CD4-positive, alpha-beta T cell treated with Interleukin-2 at 100 ng/mL for 4 hours (primary cell): ENCODE measurements at regions not wholly inside any gene's neighbourhood (a gene's known extent, or its start where the extent isn't known, plus 50 kb on each side); places are given as distances from the start of the nearest gene placed in this dataset.
"Not testable (repeated sequence)": the region's sequence is repeated elsewhere in the genome, so short reads cannot be mapped to it uniquely, and the experiment has no call there.

Source experiments
- DNase-seq: peaks from one replicate; pipeline ENCODE4 v3.0.0-alpha.2; 2020; ENCODE audit warnings: low spot score

DNA sequence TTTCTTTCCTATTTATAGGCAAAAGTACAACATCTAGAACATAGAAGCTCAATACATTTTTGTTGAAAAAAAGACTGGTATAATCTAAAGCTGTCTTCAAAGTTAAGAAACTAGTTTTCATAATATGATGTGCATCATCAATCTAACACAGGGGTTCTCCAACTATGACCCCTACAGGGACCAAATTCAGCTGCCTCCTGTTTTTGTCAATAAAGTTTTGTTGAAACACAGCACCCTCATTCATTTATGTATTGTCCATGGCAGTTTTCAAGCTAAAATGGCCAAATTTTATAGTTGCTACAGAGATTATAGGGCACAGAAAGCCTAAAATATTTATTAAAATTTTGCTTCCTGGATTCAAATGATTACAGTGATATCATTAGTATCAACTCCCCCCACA, 452.9 kb downstream of the CCER1 start:
- no peak for DNase-seq

DNA sequence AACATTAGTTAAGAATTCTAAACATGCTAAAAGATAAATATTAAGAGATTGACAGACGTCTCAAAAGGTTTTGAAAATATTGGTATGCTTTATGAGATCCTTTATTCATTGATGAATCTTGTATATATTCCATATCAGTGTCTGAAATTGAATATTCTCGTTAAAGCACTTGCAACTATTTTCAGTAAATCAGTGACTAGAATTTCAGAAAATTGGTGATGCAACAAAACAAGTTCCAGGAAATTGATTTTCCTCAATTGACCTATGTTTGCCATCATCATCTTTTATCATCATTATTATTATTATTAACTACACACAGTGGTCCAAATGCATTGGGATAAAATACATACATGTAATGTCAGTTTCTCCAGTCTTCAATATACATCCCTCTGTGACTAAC, 453.6 kb downstream of the CCER1 start:
- no peak for DNase-seq

DNA sequence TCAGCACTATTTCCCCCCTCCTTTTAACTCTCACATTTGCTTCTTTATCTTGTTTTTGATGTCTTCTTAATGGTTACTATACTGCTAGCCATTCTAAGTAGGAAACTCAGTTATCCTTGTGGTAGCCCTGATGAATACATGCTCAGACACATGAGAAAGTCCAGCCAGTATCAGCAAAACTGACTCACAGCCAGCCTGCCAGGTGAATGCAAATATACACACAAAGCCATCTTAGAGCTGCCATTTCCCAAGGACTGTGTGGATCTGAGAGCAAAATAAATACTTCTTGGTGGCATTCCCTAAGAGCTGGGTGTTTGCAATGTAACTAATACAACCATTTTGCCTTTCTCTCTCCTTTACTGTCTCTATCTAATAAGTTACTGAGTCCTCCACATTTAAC, 455.2 kb downstream of the CCER1 start:
- DNase-seq: no peak

DNA sequence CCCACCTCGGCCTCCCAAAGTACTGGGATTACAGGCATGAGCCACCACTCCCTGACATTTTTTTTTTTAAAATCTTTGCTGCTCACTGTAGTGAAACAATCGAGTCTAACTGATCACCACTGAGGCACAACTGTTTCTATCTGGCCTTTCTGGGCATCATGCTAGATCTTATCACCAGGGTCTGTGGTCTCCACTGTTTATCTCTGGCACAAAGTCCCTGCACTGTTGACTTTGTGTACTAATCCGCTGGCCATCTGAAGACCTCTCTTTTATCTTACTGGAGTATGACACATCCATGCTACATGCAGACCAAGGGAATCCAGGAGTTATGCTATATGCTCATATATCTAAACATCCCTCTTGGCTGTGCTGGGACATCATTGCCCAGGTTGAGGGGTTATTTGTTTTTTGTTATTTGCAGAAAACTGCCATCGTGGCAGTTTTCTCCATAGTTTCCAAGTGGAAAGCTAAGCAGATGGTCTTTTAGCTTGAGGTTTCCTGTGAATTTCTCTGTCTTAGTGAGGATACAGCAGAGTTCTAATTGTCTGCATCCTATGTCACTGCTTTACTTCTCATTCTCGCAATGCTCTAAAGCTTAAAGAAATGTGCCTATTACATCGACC, 456.9 kb downstream of the CCER1 start:
- no peak for DNase-seq

DNA sequence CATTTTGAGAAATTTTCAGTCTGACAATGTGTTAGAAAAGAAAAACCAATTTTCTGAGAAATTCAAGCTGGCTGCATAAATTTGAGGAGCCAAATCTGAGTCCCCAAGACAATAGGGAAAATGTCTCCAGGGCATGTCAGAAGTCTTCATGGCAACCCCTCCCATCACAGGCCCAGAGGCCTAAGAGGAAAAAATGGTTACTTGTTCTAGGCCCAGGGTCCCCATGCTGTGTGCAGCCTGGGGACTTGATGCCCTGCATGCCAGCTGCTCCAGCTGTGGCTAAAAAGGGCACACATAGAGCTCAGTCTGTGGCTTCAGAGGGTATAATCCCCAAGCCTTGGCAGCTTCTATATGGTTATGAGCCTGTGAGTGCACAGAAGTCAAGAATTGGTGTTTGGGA, 464.6 kb downstream of the CCER1 start:
- no peak for DNase-seq

DNA sequence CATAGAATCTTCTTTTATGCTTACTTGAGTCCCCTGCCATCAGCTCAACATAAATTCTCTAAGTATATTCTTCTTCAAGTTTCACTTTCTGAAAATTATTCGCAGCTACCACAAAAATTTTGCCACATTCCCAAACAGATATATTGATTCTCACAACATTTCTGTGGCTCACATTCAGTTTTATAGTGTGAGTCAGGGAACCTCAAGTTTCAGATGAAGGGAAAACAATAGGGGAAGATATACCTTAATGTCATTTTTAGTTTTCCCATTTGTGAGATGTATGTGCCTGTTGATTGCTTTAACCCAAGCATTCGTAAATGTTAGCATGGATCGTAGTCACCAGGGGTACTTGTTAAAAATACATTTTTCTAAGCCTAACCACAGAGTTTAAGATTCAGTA, 465.8 kb downstream of the CCER1 start:
- DNase-seq: no peak

DNA sequence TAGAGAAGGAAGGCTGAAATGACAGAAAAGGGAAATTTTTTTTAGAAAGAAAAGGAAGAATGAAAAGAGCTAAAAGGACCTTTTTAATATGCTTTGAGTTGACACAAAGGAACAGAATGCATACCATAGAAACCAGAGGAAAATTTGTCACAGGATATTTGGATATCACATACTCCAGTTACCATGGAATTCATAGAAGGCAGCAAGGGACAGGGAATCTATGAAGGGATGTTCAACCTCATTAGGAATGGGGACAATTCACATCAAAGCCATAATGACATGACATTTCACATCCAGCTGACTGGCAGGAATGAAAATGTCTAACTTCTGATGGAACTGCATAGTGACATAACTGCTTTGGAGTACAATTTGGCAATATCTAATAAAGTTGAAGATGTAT, 469.4 kb downstream of the CCER1 start:
- DNase-seq: no peak

DNA sequence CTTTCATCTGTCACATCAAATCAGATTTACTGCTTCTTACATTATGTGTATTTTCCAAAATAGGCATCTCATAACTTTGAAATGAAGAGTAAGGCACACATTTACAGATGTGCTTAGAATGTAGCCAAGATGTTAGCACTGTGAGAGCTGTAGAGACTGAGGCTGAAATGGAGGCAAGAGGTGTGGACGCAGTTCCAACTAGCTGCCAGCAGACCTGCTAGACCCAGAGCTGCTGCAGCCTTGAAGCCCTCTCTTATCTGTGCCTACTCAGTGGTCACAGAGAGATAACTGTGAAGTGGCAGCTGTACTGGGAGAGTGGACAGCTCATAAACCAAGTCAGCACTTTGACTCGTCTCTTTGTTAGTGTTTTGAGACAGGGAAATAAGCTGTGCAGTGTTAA, 470.9 kb downstream of the CCER1 start:
- no peak for DNase-seq

DNA sequence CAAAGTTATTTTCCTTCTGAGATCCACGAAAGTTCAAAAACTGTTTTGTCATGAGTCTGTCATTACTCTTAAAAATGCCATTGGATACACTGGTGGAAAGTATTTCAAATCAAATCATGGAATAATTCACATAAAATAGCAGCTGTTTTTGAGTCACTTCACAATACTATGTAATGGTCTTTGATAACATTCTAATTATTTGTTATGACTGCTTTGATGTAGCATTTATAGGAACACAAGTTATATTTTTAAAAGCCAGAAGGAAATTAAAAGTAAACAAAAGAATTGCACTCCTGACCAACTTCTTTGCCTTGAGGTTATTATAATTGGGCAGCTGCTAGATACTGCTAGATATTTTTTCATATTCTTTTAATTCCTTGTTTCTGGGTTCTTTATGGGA, 473.2 kb downstream of the CCER1 start:
- DNase-seq: no peak

DNA sequence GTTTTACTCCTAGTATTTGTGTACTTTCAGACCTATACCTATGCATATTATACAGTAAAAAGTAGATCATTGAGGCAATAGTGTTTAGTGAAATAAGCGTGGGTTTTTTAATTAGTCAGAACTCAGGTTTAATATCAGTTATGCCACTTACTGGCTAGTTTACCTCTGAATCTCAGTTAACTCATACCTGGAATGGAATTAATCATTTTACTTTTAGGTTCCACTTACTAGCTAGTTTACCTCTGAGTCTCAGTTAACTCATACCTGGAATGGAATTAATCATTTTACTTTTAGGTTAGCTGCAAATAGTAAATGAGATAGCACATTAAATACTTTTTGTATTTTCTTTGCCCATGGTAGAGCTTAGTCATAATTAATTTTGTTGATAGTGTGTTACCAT, 475.7 kb downstream of the CCER1 start:
- DNase-seq: no peak

DNA sequence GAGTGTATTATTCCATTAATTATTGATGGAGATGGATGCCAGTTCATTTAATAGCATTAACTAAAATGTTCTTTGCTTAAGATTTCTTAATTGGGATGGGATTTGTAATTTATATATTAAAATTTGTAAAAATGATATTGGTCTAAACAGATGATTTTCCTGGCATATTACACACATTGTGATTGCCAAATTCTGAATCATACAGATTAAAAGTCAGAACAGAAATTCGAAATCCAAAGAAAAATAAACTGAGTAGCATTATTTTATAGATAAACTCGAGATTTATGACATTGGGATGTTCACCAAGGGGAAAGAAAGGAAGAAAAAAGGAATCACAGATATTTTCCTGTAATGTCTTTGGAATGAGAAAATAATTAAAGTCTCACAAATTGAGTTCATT, 481.1 kb downstream of the CCER1 start:
- no peak for DNase-seq

DNA sequence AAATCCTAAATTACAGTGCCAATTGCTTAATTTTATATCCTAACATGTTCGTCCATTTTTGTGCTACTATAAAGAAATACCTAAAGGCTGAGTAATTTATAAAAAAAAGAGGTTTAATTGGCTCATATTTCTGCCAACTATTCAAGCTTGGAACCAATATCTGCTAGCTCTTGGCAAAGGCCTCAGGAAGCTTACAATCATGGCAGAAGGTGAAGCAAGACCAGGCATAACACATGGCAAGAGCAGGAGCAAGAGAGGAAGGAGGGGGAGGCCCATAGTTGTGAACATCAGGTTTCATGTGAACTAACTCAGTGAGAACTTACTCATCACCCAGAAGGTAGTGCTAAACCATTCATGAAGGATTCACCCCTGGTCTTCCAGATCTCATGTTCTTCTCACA, 494.3 kb downstream of the CCER1 start:
- no peak for DNase-seq

DNA sequence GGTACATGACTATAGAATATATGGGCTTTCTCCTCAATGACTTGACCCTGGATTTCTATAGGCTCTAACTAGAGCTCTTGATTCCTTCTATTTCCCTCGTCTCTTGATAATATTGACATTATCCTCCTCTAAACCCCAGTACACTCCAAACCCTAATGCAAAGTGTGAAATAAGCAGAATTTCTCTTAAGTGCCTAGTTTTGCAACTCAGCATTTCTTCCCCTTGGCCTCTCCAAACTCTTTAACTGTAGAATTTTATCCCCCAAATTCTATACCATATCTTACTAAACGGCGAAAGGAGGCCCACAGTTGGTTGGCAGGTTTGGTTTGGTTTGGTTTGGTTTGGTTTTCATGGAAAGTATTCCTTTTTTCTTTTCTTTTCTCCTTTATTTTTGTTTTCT, 498.7 kb downstream of the CCER1 start:
- DNase-seq: no peak

DNA sequence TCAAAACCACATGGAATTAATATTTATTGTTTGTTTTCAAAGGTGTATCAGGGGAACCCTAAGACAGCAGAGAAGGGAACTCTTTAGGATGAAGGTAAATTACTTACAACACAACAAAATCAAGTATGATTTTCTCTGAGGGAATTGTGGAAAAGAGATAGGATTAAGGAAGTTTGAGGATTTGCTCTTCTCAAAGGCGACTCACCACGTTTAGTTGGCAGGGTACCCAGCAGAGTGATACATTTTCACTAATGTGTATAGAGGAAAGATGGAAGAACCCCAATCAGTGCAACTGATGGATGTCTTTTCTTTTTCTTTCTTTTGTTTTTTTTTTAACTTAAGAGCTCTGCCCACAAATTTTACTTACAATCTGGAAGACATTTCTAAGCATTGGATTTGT, 499.2 kb downstream of the CCER1 start:
- DNase-seq: no peak

DNA sequence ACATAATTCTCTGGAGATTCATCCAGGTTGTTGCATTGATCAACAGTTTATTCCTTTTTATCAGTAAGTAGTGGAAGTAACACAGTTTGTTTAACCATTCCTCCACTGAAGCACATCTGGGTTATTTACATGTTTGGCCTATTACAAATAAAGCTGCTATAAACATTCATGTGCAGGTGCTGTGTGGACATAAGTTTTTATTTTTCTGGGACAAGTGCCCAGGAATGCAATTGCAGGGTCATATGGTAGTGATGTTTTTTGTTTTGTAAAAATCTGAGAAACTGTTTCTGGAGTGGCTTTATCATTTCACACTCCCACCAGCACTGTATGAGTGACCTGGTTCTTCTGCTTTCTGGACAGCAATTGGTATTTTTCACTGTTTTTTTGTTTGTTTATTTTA, 505.4 kb downstream of the CCER1 start:
- no peak for DNase-seq

DNA sequence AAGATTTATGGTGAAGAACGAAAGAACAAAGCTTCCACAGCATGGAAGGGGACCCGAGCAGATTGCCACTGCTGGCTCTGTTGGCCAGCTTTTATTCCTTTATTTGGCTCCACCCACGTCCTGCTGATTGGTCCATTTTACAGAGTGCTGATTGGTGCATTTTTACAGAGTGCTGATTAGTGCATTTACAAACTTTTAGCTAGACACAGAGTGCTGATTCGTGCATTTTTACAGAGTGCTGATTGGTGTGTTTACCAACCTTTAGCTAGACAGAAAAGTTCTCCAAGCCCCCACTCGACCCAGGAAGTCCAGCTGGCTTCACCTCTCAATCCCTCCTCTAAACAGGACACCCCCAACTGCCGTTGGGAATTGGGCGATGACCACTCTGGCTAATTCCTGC, 511.5 kb downstream of the CCER1 start:
- DNase-seq: not testable (repeated sequence)

DNA sequence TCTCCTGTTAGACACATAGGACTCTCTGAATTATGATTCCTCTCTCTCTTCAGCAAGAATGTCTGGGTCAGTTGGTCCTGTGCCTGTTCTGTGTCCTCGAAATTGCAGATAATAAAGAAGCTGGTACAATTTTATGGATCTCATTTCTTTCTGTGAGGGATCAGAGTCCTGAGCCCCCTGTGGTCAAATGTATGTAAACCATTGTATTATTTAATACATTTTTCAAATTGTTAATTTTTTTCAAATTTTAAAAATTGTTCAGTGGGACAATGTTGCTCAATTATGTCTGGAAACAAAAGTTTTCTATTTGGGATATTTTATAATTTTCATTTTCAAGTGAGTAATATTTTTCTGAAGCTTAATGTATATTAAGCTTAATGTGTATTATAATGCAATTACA, 513.5 kb downstream of the CCER1 start:
- no peak for DNase-seq

DNA sequence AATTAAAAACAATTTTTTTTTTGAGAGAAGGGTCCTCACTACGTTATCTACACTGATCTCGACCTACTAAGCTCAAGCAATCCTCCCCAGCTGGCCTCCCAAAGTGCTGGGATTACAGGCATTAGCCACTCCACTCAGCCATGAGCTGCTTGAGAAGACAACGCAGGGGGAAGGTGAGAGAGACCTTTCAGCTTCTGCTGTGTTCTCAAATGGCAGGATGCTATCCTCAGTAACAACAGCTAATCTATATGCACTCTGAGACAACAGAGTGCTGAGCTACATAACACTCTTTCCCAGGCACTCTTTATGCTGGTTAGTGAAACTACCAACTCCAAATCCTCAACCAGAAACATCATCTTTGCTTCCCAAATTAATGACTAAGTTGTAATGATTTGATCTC, 526.1 kb downstream of the CCER1 start:
- DNase-seq: no peak

DNA sequence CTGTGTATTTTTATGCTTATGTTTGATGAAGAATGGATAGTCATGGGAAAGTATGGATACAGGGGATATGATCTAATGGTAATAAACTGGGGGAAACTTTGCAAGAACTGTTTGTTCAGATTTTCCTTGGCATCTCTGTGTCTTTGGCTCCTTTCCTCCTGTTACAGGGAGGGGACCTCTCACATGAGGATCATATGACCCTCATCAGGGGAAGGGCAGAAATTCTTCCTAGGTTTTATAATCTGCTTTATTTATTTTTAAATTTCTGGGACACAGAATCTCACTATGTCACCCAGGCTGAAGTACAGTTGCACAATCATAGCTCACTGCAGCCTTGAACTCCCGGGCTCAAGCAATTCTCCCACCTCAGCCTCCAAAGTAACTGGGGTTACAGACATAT, 526.5 kb downstream of the CCER1 start:
- DNase-seq: no peak

DNA sequence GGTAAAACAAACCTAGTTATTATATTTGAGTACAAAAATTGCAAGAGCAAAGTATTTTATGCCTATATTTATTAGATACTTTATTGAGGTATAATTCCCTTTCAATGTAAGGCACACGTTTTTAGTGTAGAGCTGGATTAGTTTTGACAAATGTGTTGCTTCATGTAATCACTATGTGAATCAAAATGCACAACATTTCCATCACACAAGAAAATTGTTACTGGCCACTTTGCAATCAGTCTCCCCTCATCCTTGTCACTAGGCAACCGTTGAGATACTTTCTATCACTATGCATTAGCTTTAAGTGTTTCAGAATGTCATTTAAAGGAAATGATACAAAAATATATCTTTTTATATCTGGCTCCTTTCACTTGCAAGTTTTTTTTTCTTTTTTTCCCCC, 531.0 kb downstream of the CCER1 start:
- no peak for DNase-seq

DNA sequence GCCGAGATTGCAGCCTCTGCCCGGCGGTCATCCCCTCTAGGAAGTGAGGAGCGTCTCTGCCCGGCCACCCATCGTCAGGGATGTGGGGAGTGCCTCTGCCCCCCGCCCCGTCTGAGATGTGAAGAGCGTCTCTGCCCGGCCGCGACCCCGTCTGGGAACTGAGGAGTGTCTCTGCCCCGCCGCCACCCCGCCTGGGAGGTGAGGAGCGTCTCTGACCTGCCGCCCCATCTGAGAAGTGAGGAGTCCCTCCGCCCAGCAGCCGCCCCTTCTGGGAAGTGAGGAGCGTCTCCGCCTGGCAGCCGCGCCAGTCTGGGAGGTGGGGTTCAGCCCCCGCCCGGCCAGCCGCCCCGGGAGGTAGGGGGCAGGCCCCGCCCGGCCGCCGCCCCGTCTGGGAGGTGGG, 544.0 kb downstream of the CCER1 start:
- no peak for DNase-seq

DNA sequence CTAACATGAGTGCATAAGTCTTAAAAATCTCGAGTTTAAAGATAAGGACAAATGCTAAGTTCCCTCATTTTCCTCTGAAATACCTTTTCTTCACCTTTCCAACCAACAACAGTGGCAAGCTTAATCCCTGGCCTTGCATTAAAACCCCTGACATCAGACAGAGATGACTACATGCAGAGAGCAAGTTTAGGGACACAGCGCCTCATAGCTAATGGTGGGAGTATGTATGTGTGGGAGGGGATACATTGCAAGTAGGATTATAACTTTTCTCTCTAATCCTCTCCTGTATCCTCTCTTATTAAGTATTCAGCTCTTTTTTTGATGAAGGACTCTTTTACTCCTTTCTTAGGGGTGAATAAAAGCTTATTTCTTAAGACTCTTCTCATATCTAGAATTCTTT, 547.1 kb downstream of the CCER1 start:
- no peak for DNase-seq

DNA sequence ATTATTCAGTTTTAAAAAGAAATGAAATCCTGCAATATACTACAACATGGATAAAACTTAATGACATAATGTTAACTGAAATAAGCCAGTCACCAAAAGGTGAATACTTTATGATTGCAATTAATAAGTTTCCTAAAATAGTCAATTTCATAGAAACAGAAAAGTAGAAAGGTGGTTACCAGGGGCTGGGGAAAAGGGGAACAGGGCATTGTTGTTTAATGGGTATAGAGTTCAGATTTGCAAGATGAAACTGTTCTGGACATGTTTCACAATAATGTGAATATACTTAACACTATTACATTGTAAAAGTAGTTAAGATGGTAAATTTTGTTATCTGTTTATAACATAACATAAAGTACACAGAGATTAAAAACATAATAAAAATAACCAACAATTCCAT, 550.9 kb downstream of the CCER1 start:
- no peak for DNase-seq

DNA sequence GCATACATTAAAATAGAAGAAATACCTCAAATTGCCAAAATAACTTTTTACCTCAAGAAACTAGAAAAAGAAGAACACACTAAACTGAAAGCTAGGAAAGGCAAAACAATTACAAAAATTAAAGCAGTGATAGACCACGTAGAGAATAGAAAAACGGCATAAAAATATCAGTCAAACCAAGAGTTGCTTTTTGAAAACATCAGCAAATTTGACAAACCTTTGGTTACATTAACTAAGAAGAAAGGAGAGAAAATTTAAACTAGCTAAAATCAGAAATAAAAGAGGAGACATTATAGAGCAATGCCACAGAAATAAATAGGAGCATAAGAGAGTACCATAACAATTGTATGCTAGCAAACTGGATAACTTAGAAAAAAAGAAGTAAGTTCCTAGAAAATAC, 553.8 kb downstream of the CCER1 start:
- no peak for DNase-seq

DNA sequence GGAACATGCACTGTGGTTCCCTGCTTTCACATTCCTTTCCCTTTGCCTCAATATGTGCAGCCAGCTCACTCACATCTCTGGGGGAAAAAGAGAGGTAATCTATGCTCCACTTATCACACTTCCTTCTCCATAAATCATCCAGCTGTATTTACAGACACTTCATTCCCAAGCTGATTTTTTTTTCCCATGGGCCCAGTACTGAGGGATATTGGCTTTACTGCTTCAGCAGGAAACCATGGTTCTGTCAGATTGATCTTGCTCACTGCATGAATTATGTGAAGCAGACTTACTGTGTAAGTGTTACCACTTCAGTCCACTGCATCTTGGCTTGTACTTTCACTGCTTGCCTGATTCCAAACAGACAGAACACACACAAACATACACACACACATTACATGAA, 555.6 kb downstream of the CCER1 start:
- no peak for DNase-seq
